ENCODE measurements at regions not wholly inside any gene's neighbourhood (a gene's known extent, or its start where the extent isn't known, plus 50 kb on each side); places are given as distances from the start of the nearest gene placed in this dataset.

DNA sequence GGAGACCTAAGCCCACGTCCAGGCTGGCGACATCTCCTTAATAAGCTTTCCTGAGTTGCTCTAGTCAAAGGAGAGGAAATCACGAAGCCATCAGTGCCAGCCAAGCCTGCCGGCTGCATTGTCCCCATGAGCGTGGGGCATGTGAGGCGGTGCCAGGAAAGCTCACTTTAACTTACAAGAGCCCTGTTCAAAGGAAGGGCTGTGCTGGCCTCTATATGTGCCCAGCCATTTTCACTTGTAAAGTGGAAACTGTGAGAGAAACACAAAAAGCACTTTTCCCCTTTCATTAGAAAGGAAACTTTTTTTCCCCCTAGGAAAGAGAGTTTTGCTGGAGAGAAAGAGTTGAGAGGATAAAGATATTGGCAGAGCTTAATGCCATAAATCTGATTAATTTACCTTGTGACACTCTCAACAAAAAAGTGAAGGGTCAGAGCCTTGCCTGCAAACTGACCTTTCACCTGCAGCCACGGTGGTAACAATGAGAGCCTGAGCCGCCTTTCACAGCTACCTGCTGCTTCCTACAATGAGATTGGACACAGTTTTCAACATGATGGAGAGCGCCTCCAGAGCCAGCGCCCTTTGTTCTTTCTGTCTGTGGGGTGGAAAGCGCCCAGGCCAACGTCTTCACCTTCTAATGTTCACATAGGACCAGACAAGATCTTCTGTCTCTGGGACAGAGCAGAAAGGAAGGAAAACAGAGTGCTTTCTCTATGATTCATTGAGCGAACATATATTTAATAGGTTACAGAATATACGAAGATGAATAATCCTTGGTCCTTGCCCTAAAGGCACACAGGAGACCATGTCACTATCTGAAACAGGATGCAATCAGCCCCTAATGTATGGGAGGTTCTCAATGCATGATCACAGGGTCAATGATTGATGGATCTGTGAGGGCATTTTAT is 233.1 kb upstream of the HES1 start:
- Mint-ChIP-seq H3K36me3 (no peaks in the 10 kb centered on the region), H3K4me1 (peaks cover 1% of the 10 kb centered on the region), H3K9me3 (peaks cover under 1% of the 10 kb centered on the region), H3K27me3 (no peaks in the 10 kb centered on the region), H3K4me3 (no peak overlapping the region), H3K27ac (no peak overlapping the region)

GRCh38 chr3:193903512-193903817 is 232.5 kb upstream of the HES1 start:
- Mint-ChIP-seq H3K4me1 (no peaks in the 10 kb centered on the region), H3K36me3 (no peaks in the 10 kb centered on the region), H3K9me3 (peaks cover 6% of the 10 kb centered on the region), H3K27ac (no peak overlapping the region), H3K27me3 (no peaks in the 10 kb centered on the region), H3K4me3 (no peak overlapping the region)

- H3K36me3 Mint-ChIP-seq = no peaks in the 10 kb centered on the region
- no peak overlapping the region for H3K27ac Mint-ChIP-seq
- H3K27me3 Mint-ChIP-seq = no peaks in the 10 kb centered on the region
- H3K4me3 Mint-ChIP-seq = no peak overlapping the region
- no peaks in the 10 kb centered on the region for H3K4me1 Mint-ChIP-seq
- peaks cover 6% of the 10 kb centered on the region for H3K9me3 Mint-ChIP-seq
These were observed 232.0 kb upstream of the HES1 start for GRCh38 chr3:193903966-193904365.

DNA sequence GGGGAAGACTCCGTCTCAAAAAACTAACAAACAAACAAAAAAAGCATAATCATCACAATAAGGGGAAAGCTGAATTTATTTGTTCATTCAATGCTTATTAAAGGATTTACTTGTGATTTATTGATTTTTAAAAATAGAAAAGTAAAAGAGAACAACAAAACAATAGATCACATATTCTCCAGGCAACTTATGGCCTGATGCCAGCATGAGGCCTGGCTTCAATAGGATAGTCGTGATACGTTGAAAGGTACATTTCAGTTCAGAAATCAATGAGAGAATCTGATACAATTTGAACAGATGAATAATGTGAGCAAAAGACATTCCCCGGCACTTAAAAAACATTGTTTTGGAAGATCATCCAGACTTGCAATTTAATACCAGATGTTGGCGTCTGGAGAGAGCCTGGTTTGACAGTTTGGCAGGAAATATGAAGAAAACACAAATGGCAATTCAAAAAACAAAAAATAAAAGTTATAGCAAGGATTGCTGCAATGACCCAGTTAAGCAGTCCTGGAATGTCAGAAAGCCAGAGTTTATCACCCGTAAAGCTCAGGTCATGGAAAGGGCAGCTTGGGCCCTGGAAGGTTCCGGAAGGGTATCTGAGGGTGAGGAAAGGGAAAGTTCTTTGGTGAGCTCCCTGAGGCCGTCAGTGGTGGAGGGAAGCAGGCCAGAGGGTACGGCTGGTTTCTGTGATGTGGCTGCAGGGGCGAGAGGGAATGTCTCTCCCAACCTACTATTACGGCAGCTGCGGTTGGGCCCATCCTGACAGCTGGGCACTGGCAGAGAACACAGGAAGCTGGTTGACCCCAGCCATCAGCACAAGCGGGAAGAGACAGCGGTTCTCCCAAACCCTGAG is 230.2 kb upstream of the HES1 start:
- Mint-ChIP-seq H3K27ac (no peak overlapping the region), H3K4me3 (no peak overlapping the region), H3K27me3 (no peaks in the 10 kb centered on the region), H3K36me3 (no peaks in the 10 kb centered on the region), H3K4me1 (peaks cover 12% of the 10 kb centered on the region), H3K9me3 (peaks cover 6% of the 10 kb centered on the region)

- H3K36me3 Mint-ChIP-seq = no peaks in the 10 kb centered on the region
- no peaks in the 10 kb centered on the region for H3K27me3 Mint-ChIP-seq
- H3K27ac Mint-ChIP-seq = no peak overlapping the region
- peaks cover 6% of the 10 kb centered on the region for H3K9me3 Mint-ChIP-seq
- no peak overlapping the region for H3K4me3 Mint-ChIP-seq
- H3K4me1 Mint-ChIP-seq = peaks cover 23% of the 10 kb centered on the region
These were observed 229.0 kb upstream of the HES1 start for GRCh38 chr3:193906849-193907410.

DNA sequence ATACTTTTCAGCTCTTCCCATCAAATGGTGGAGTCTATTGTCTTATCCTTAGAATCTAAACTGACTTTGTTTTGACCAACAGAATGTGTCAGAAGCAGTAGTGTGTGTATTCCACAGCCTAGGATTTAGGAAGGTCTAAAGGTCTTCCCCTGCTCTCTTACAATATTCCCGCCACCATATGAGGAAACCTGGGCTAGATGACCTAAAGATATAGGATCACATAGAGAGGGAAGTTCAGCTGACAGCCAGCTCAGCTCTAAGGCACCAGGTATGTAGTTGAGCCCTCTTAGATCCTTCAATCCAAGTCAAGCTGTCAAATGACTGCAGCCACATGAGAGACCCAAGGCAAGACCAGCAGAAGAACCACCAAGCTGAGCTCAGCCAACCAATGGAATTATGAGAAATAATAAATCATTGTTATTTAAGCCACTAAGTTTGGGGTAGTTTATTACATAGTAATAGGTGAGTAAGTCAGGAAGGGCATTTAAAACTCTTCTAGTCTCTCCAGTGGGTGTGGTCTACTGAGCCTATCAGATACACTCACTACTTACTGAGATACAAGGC is 227.7 kb upstream of the HES1 start:
- no peak overlapping the region for H3K27ac Mint-ChIP-seq
- H3K36me3 Mint-ChIP-seq = no peaks in the 10 kb centered on the region
- no peak overlapping the region for H3K4me3 Mint-ChIP-seq
- H3K9me3 Mint-ChIP-seq = peaks cover 6% of the 10 kb centered on the region
- H3K4me1 Mint-ChIP-seq = peaks cover 33% of the 10 kb centered on the region
- no peaks in the 10 kb centered on the region for H3K27me3 Mint-ChIP-seq

DNA sequence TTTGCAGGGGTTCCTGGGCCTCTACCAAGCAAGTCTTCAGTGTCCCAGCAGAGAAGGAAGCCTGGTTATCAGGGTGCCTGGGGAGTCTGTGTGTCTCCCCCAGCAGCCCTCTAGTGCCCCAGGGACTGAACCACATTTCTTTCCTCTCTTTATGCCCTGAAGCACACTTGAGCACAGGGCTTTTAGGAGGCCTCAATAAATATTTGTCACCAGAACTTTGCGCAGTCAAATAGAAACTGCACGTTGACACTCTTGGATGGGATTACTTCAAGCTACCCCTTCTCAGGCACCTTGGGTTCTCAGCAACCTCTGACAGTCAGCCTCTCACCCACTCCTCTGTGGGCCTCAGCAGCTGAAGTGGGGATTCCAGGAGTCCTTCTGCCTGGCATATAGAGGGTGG is 226.6 kb upstream of the HES1 start:
- Mint-ChIP-seq H3K27me3 (no peaks in the 10 kb centered on the region), H3K4me1 (peaks cover 33% of the 10 kb centered on the region), H3K4me3 (no peak overlapping the region), H3K9me3 (peaks cover 6% of the 10 kb centered on the region), H3K27ac (no peak overlapping the region), H3K36me3 (no peaks in the 10 kb centered on the region)

- H3K4me1 Mint-ChIP-seq = peaks cover 33% of the 10 kb centered on the region
- H3K27me3 Mint-ChIP-seq = no peaks in the 10 kb centered on the region
- no peak overlapping the region for H3K4me3 Mint-ChIP-seq
- H3K9me3 Mint-ChIP-seq = peaks cover 6% of the 10 kb centered on the region
- H3K36me3 Mint-ChIP-seq = no peaks in the 10 kb centered on the region
- no peak overlapping the region for H3K27ac Mint-ChIP-seq
These were observed 225.6 kb upstream of the HES1 start for GRCh38 chr3:193910310-193910709.

DNA sequence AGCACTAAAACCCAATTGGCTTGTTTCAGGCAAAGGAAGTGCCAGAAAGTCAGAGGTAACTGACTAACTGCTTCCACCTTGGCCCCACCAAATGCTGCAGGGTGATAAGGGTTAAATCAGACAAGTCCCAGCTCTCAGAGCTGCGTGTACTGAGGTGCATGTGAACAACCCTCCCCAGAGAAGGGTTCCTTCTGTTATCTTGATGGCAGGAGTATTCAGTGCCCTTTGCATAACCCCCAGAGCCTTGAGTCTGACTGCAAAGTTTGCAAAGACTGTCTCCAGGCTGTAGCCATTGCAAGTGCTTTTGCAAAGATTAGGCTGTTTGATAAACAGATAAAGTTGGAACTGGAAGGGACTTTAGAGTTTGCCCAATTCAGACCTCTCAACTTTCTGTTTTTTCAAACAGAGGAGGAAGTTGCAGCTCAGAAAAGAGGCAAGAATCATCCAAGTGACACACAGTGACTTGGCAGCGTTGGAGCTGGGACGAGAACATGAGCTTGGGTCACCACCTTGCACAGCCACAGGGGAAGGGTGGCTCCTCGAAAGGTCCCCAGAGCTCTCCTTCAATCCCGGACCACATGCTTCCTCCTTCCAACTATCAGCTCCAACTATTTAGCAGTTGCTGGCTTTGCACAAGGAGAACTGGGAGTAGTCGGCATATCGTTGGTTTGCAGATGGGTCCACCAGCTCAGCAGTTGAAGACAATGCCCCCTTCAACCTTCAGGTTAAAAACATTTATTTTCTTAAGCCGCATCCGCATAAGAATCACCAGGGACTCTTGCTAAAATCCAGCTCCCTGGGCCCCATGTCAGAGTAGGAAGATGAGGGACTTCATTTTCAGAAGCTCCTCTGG is 224.8 kb upstream of the HES1 start:
- Mint-ChIP-seq H3K36me3 (no peaks in the 10 kb centered on the region), H3K9me3 (peaks cover 6% of the 10 kb centered on the region), H3K4me1 (peaks cover 33% of the 10 kb centered on the region), H3K27me3 (no peaks in the 10 kb centered on the region), H3K27ac (no peak overlapping the region), H3K4me3 (no peak overlapping the region)

DNA sequence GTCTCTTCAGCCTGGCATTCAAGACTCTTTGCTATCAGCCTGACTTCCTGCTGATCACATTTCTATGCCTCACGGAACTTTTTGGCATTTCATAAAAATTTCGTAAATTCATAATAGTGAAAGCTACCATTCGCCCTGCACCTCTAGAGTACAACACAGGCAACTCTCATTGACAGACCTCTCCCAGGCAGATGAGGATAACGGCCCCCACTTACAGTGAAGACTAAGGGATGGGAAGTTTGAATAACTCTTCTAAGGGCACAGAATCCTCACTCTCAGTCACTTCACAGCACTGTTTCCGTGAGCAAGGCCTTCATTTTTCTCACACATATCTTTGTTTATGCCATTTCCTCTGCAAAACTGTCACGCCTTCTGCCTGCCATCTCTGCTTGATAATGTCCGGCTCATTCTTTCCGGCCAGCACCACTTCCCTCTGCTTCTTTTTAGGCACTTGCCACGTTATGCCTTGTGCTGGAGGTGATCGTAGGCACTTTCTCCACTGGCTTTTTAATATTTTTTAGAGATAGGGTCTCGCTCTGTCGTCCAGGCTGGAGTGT is 224.1 kb upstream of the HES1 start:
- H3K27ac Mint-ChIP-seq = peak overlapping the region; percentile 48
- H3K36me3 Mint-ChIP-seq = no peaks in the 10 kb centered on the region
- H3K27me3 Mint-ChIP-seq = no peaks in the 10 kb centered on the region
- H3K4me1 Mint-ChIP-seq = peaks cover 33% of the 10 kb centered on the region
- H3K9me3 Mint-ChIP-seq = peaks cover 6% of the 10 kb centered on the region
- H3K4me3 Mint-ChIP-seq = peak overlapping the region; percentile 41

DNA sequence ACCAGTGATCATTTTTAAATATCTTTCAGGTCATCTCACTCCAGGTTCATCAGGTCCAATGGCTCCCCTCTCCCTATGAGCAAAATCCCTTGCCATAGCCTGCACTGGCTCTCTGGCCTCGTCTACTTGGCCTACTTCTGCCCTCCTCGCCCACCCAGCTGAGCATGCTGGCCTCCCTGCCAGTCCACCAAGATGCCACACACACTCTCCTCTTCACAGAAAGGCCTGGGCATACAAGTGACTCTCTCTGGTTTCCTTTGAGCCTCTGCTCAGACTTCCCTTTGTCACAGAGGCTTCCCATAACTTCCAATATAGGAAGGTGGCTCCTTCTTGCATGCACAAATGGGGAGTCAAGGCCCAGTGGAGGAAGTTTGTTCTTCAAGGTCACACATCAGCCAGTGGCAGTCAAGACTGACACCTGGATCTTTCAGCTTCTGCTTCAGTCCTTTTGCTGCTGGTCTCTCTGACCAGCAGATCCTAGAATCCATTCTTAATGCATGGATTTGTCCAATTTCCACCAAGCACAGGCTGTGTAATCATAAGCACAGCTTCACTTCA is 223.2 kb upstream of the HES1 start:
- Mint-ChIP-seq H3K4me1 (peaks cover 33% of the 10 kb centered on the region), H3K4me3 (no peak overlapping the region), H3K27me3 (no peaks in the 10 kb centered on the region), H3K27ac (no peak overlapping the region), H3K36me3 (no peaks in the 10 kb centered on the region), H3K9me3 (peaks cover 6% of the 10 kb centered on the region)

DNA sequence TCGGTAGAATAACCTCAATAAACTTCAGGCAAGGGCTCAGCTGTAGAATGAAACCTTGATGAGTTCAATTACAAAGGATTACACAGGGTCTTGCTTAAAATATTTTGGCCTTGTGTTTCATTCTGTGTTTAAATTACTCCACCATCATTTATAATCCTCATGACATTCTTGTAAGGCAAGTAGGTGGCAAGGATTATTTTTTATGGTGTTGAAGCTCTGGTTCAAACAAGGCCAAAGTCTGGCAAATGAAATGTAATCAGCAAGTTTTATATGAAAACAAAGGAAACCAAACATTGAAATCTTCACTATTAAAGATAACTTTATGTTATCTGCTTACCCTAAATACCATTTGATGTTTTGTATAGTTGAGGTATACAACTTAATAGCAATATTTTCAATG is 221.3 kb upstream of the HES1 start:
- H3K27me3 Mint-ChIP-seq = no peaks in the 10 kb centered on the region
- H3K4me1 Mint-ChIP-seq = peaks cover 33% of the 10 kb centered on the region
- no peaks in the 10 kb centered on the region for H3K36me3 Mint-ChIP-seq
- H3K27ac Mint-ChIP-seq = no peak overlapping the region
- no peak overlapping the region for H3K4me3 Mint-ChIP-seq
- no peaks in the 10 kb centered on the region for H3K9me3 Mint-ChIP-seq

GRCh38 chr3:193915099-193915498 is 220.8 kb upstream of the HES1 start:
- Mint-ChIP-seq H3K4me3 (no peak overlapping the region), H3K27ac (no peak overlapping the region), H3K27me3 (no peaks in the 10 kb centered on the region), H3K36me3 (no peaks in the 10 kb centered on the region), H3K4me1 (peaks cover 28% of the 10 kb centered on the region), H3K9me3 (no peaks in the 10 kb centered on the region)

- H3K27me3 Mint-ChIP-seq = no peaks in the 10 kb centered on the region
- H3K27ac Mint-ChIP-seq = no peak overlapping the region
- peaks cover 23% of the 10 kb centered on the region for H3K4me1 Mint-ChIP-seq
- no peaks in the 10 kb centered on the region for H3K36me3 Mint-ChIP-seq
- no peaks in the 10 kb centered on the region for H3K9me3 Mint-ChIP-seq
- H3K4me3 Mint-ChIP-seq = no peak overlapping the region
These were observed 220.3 kb upstream of the HES1 start for GRCh38 chr3:193915613-193916012.

All from activated naive CD4-positive, alpha-beta T cell treated with anti-CD3 and anti-CD28 coated beads, Interleukin-2, amount 50 U/mL, for 24 hours (primary cell).